Heart left ventricle (tissue), 16 donors: ENCODE measurements at regions not wholly inside any gene's neighbourhood (a gene's known extent, or its start where the extent isn't known, plus 50 kb on each side); places are given as distances from the start of the nearest gene placed in this dataset.
"Not testable (repeated sequence)": the region's sequence is repeated elsewhere in the genome, so short reads cannot be mapped to it uniquely, and the experiment has no call there.

Experiments used
- ATAC-seq, 4 donors: fragments of 200-7000 bp; cut with Tn5 transposase; one replicate each; pipeline ENCODE4 v1.9.1; 2020 to 2022; ENCODE audit warnings: moderate library complexity in 4 of 4, mild to moderate bottlenecking in 3 of 4, moderate number of reproducible peaks in 1 of 4
- DNase-seq, 5 donors: peaks; one replicate each; pipeline ENCODE4 v3.0.0-alpha.2; 2020
- H3K27ac ChIP-seq, 12 donors: fragments of 200-600 bp; sonication (generic) in 4 of 12; one replicate each; pipeline versions ENCODE4 v1.5.0 to v1.8.0; 2016 to 2022; ENCODE audit warnings: mild to moderate bottlenecking in 2 of 12
- H3K27me3 ChIP-seq, 9 donors: fragments of 200-600 bp; sonication (generic) in 2 of 9; one replicate each; pipeline versions ENCODE4 v1.5.1 to v1.8.0; 2016 to 2022; ENCODE audit warnings: mild to moderate bottlenecking in 3 of 9
- H3K36me3 ChIP-seq, 9 donors: fragments of 200-600 bp; sonication (generic) in 2 of 9; one replicate each; pipeline versions ENCODE4 v1.5.0 to v1.8.0; 2018 to 2022; ENCODE audit warnings: mild to moderate bottlenecking in 2 of 9
- H3K4me1 ChIP-seq, 12 donors: fragments of 200-600 bp; sonication (generic) in 4 of 12; one replicate each; pipeline versions ENCODE4 v1.5.0 to v1.8.0; 2016 to 2022; ENCODE audit warnings: mild to moderate bottlenecking in 3 of 12
- H3K4me3 ChIP-seq, 12 donors: fragments of 200-600 bp; sonication (generic) in 4 of 12; one replicate each; pipeline versions ENCODE4 v1.5.0 to v1.8.0; 2017 to 2022; ENCODE audit warnings: mild to moderate bottlenecking in 9 of 12, moderate library complexity in 4 of 12
- H3K9me3 ChIP-seq, 12 donors: fragments of 200-600 bp; sonication (generic) in 4 of 12; one replicate each; pipeline versions ENCODE4 v1.5.0 to v1.8.0; 2016 to 2022; ENCODE audit warnings: mild to moderate bottlenecking in 1 of 12
- POLR2A ChIP-seq, 2 donors: fragments of 450-650 bp; IDR thresholded peaks; one replicate each; pipeline ENCODE4 v1.6.1; 2017; ENCODE audit warnings: antibody characterized with exemption in 2 of 2, mild to moderate bottlenecking in 2 of 2, moderate library complexity in 2 of 2
- WGBS, 4 donors: extraction: QIAGEN DNeasy Blood & Tissue Kit in 2 of 4; methylation state at CpG; one replicate each; pipeline versions ENCODE4 v1.1.5 to v1.1.7; 2013 to 2018; 5-methylcytosine and 5-hydroxymethylcytosine counted together
- intact Hi-C, 10 donors: fragments of 100-400 bp; cut with DNase I; formaldehyde crosslinking; loops; one replicate each; pipeline versions ENCODE4 v1.11.1 to v1.14.2; 2022
- TF ChIP-seq, protein P1 (sequence below), 12 donors: fragments of 200-600 bp; sonication (generic) in 4 of 12; IDR thresholded peaks; one replicate each; pipeline versions ENCODE4 v1.5.0 to v1.8.0; 2018 to 2022; ENCODE audit warnings: antibody characterized with exemption in 12 of 12, mild to moderate bottlenecking in 5 of 12
- donor health status: ischemic (EF 13 %, LVEDD 7.1; RV severe dilation, severe dysfunction).
- donor health status: healthy with polysubstance abuse.
- donor health status: DM: no; HTN: yes; CAD: no.
- donor health status: DM: no; HTN: no; CAD: no.
- donor health status: ischemic (EF 25% LVEDD 6.9; RV normal size, moderate dysfunction).
- donor health status: ischemic (EF 25% LVEDD 5.7; RV mildly dilated, moderate dysfunction).
- donor health status: healthy.
- donor health status: DM: yes; HTN: yes; CAD: no.
- donor health status: ischemic (EF 35%, LVEDD 5.7; RV mildly dilated, moderate dysfunction).
- donor health status: nonischemic (EF 11% LVEDD 7.7; RV severe dilation, severe dysfunction).
- donor health status: DM: yes; HTN: yes; CAD: no.
- donor health status: PGD.
- donor health status: ischemic (EF 29% LVEDD 5.4; RV normal size, mild dysfunction).
- donor health status: nonischemic (EF 23%, LVEDD 6.1; RV moderate dilation, normal function).

DNA sequence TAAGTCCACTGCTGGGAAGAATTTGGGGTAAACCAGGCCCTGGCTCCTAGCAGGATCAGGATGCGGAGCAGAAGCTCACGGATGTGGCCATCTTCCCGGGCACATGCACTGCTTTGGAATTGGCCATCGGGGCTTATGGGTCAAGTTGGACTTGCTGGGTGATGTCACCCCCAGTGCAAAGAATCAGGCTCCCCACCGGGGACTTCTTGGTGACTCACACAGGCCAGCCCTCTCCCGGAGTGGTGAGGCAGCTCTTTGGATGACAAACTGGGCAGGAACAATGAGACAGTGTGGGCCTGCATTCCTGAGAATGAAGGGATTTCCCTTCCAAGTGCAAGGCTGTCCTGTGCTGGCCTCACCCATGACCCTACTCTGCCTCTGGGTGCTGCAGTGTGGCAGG lies 128.8 kb upstream of the ANO1 start:
- peak in 2 of 5 donors; percentile 48 to 63 for DNase-seq
- ATAC-seq: peak in 3 of 4 donors; percentile 63 to 75 (median 66)
- no peak overlapping the region for H3K4me3 ChIP-seq
- H3K27ac ChIP-seq: no peak overlapping the region
- no peaks in the 10 kb centered on the region for H3K36me3 ChIP-seq
- intact Hi-C loops: loop anchor here in 1 of 10 donors (10.0 kb wide), 1 partner anchor 125 kb away; the partner anchor contains the start of gene ANO1
- TF ChIP-seq POLR2A (IDR thresholded peaks at IDR 0.05): no peak
- TF ChIP-seq, protein P1, sequence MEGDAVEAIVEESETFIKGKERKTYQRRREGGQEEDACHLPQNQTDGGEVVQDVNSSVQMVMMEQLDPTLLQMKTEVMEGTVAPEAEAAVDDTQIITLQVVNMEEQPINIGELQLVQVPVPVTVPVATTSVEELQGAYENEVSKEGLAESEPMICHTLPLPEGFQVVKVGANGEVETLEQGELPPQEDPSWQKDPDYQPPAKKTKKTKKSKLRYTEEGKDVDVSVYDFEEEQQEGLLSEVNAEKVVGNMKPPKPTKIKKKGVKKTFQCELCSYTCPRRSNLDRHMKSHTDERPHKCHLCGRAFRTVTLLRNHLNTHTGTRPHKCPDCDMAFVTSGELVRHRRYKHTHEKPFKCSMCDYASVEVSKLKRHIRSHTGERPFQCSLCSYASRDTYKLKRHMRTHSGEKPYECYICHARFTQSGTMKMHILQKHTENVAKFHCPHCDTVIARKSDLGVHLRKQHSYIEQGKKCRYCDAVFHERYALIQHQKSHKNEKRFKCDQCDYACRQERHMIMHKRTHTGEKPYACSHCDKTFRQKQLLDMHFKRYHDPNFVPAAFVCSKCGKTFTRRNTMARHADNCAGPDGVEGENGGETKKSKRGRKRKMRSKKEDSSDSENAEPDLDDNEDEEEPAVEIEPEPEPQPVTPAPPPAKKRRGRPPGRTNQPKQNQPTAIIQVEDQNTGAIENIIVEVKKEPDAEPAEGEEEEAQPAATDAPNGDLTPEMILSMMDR (IDR thresholded peaks at IDR 0.05): no peak
- 60 to 80% (median 76%) methylated on average over 2 to 6 of the region's 6 CpGs; no CpG with 5 or more reads in 1 of the 4 donors for WGBS, 4 donors
- H3K9me3 ChIP-seq: peaks cover 0 to 7% (median 0%) of the 10 kb centered on the region in 12 donors
- peaks cover 0 to 13% (median 1%) of the 10 kb centered on the region in 12 donors for H3K4me1 ChIP-seq
- no peaks in the 10 kb centered on the region for H3K27me3 ChIP-seq

GRCh38 chr11:69950120-69950519 lies 128.0 kb upstream of the ANO1 start:
- peaks cover 0 to 7% (median 0%) of the 10 kb centered on the region in 12 donors for H3K9me3 ChIP-seq
- peak in 2 of 4 donors; percentile 20 to 28 for ATAC-seq
- H3K4me1 ChIP-seq: peaks cover 0 to 13% (median 1%) of the 10 kb centered on the region in 12 donors
- DNase-seq: peak in 1 of 5 donors; percentile 17
- intact Hi-C loops: no loop called here
- H3K4me3 ChIP-seq: no peak overlapping the region
- H3K36me3 ChIP-seq: no peaks in the 10 kb centered on the region
- WGBS, 4 donors: 67 to 79% (median 69%) methylated on average over 7 to 8 of the region's 8 CpGs
- no peak for TF ChIP-seq POLR2A (IDR thresholded peaks at IDR 0.05)
- TF ChIP-seq, protein P1 (IDR thresholded peaks at IDR 0.05): peak in 10 of 12 donors; percentile 19 to 55 (median 34)
- no peak overlapping the region for H3K27ac ChIP-seq
- H3K27me3 ChIP-seq: no peaks in the 10 kb centered on the region

GRCh38 chr11:69950621-69951020 lies 127.5 kb upstream of the ANO1 start:
- Histone ChIP-seq H3K9me3 (peaks cover 0 to 7% (median 0%) of the 10 kb centered on the region in 12 donors), H3K4me3 (no peak overlapping the region), H3K27ac (no peak overlapping the region), H3K36me3 (no peaks in the 10 kb centered on the region), H3K27me3 (no peaks in the 10 kb centered on the region), H3K4me1 (peaks cover 0 to 13% (median 1%) of the 10 kb centered on the region in 12 donors)
- DNase-seq (peak in 1 of 5 donors; percentile 15), ATAC-seq (no peak)
- intact Hi-C loops: no loop called here
- WGBS, 4 donors: 68 to 81% (median 74%) methylated on average over 6 of the region's 6 CpGs
- TF ChIP-seq POLR2A (IDR thresholded peaks at IDR 0.05): no peak
- TF ChIP-seq, protein P1 (IDR thresholded peaks at IDR 0.05): no peak

DNA sequence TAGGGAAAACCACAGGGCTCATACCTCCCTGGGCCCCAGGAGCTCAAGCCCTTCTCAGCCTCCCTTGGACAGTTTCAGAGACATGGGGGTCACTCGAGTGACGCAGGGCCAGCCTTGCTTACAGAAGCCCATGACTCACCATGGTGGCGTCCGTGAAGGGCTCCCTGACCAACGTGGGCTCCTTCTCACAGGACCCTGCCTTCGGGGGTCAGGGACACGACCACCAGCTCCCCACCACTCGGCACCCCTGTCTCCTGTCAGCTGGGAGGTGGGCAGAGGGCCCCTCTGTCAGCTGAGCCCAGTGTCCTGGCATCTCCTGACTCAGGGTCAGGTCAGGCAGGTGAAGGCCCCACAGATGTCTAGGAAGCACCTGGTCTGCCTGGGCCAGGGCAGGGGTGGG lies 126.3 kb upstream of the ANO1 start:
- intact Hi-C loops: no loop called here
- 76 to 92% (median 91%) methylated on average over 4 to 8 of the region's 8 CpGs for WGBS, 4 donors
- Histone ChIP-seq H3K27ac (no peak overlapping the region), H3K36me3 (no peaks in the 10 kb centered on the region), H3K4me3 (no peak overlapping the region), H3K27me3 (no peaks in the 10 kb centered on the region), H3K4me1 (peaks cover 0 to 13% (median 1%) of the 10 kb centered on the region in 12 donors), H3K9me3 (peaks cover 0 to 7% (median 0%) of the 10 kb centered on the region in 12 donors)
- ATAC-seq (no peak), DNase-seq (peak in 1 of 5 donors; percentile 29)
- TF ChIP-seq POLR2A (IDR thresholded peaks at IDR 0.05): no peak
- TF ChIP-seq, protein P1 (IDR thresholded peaks at IDR 0.05): no peak

DNA sequence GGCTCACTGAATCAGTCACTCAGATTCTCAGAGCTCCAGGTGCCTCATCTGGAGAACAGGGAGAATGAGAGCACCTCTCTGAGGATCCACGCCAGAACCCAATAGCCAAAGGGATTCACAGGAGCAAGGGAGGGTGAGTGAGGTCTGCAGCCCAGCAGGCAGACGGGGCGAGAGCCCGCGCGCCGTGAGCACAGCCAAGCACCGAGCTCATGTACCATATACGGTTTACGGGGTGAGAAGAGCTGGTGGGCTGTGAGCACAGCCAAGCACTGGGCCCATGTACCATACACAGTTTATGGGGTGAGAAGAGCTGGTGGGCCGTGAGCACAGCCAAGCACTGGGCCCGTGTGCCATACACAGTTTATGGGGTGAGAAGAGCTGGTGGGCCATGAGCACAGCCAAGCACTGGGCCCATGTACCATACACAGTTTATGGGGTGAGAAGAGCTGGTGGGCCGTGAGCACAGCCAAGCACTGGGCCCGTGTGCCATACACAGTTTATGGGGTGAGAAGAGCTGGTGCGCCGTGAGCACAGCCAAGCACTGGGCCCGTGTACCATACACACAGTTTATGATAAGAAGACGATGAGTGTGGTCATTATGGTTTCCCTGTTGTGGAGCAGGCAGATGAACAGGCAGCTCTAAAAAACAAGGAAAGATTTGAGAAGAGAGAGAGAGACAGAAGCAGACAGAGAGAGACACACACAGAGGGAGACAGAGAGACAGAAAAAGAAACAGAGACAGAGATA lies 125.7 kb upstream of the ANO1 start:
- H3K4me3 ChIP-seq, intact Hi-C loops, H3K27ac ChIP-seq, ATAC-seq, H3K27me3 ChIP-seq, DNase-seq, H3K9me3 ChIP-seq, H3K36me3 ChIP-seq: not testable (repeated sequence)
- peaks cover 0 to 13% (median 1%) of the 10 kb centered on the region in 12 donors for H3K4me1 ChIP-seq
- WGBS, 4 donors: 89 to 93% (median 92%) methylated on average over 18 of the region's 18 CpGs
